ENCODE measurements at regions not wholly inside any gene's neighbourhood (a gene's known extent, or its start where the extent isn't known, plus 50 kb on each side); places are given as distances from the start of the nearest gene placed in this dataset.

DNA sequence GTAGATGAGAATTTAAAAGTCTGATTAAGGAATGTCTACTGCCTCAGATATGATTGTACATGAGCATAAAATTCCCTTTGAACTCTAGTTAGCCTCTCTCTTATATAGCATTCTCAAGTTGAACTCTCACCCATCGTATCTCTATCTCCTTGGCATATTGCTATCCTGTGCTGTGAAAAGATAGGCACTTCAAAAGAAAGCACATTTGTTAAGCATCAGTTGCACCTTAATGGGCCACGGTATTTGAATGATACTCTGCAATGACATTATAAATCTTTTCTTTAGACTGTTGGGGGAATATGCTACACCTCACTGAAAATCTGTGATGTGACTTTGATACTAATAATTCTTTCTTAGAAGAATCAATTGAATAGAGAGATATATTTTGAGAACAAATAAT lies 570.7 kb downstream of the JRKL start:
- TF ChIP-seq, protein P1, sequence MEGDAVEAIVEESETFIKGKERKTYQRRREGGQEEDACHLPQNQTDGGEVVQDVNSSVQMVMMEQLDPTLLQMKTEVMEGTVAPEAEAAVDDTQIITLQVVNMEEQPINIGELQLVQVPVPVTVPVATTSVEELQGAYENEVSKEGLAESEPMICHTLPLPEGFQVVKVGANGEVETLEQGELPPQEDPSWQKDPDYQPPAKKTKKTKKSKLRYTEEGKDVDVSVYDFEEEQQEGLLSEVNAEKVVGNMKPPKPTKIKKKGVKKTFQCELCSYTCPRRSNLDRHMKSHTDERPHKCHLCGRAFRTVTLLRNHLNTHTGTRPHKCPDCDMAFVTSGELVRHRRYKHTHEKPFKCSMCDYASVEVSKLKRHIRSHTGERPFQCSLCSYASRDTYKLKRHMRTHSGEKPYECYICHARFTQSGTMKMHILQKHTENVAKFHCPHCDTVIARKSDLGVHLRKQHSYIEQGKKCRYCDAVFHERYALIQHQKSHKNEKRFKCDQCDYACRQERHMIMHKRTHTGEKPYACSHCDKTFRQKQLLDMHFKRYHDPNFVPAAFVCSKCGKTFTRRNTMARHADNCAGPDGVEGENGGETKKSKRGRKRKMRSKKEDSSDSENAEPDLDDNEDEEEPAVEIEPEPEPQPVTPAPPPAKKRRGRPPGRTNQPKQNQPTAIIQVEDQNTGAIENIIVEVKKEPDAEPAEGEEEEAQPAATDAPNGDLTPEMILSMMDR (IDR thresholded peaks at IDR 0.05; ENCODE audit: low read length) = no peak
- TF ChIP-seq EZH2 (IDR thresholded peaks at IDR 0.05; ENCODE audit: borderline replicate concordance, low read length) = no peak
